Kasumi-1 (cell line): ENCODE measurements at regions not wholly inside any gene's neighbourhood (a gene's known extent, or its start where the extent isn't known, plus 50 kb on each side); places are given as distances from the start of the nearest gene placed in this dataset.

Experiments used
- DNase-seq, 2 experiments: peaks; one replicate each; lab custom pipeline; 2025; lab: John Stamatoyannopoulos, UW

- DNase-seq: no peak
These were observed 710.3 kb upstream of the MARCKS start for GRCh38 chr6:113146878-113147277.

GRCh38 chr6:113147544-113147943 is 709.6 kb upstream of the MARCKS start:
- DNase-seq: no peak

- DNase-seq: no peak
These were observed 708.6 kb upstream of the MARCKS start for GRCh38 chr6:113148566-113148965.

GRCh38 chr6:113149511-113149910 is 707.6 kb upstream of the MARCKS start:
- DNase-seq: no peak

GRCh38 chr6:113160306-113161017 is 696.7 kb upstream of the MARCKS start:
- no peak for DNase-seq

- DNase-seq: no peak
These were observed 696.2 kb upstream of the MARCKS start for GRCh38 chr6:113161018-113161315.

- DNase-seq: no peak
These were observed 694.4 kb upstream of the MARCKS start for GRCh38 chr6:113162739-113163138.

- no peak for DNase-seq
These were observed 689.1 kb upstream of the MARCKS start for GRCh38 chr6:113168057-113168456.

GRCh38 chr6:113169484-113169883 is 687.7 kb upstream of the MARCKS start:
- no peak for DNase-seq

- no peak for DNase-seq
These were observed 686.7 kb upstream of the MARCKS start for GRCh38 chr6:113170454-113170853.

- DNase-seq: no peak
These were observed 685.3 kb upstream of the MARCKS start for GRCh38 chr6:113171882-113172281.

- no peak for DNase-seq
These were observed 684.6 kb upstream of the MARCKS start for GRCh38 chr6:113172531-113172966.

- no peak for DNase-seq
These were observed 678.8 kb upstream of the MARCKS start for GRCh38 chr6:113178349-113178748.

GRCh38 chr6:113181164-113181563 is 676.0 kb upstream of the MARCKS start:
- no peak for DNase-seq

GRCh38 chr6:113182370-113183141 is 674.6 kb upstream of the MARCKS start:
- no peak for DNase-seq

GRCh38 chr6:113184291-113184690 is 672.9 kb upstream of the MARCKS start:
- DNase-seq: no peak

- no peak for DNase-seq
These were observed 672.4 kb upstream of the MARCKS start for GRCh38 chr6:113184736-113185135.

- DNase-seq: no peak
These were observed 671.8 kb upstream of the MARCKS start for GRCh38 chr6:113185299-113185698.

GRCh38 chr6:113187661-113188060 is 669.5 kb upstream of the MARCKS start:
- DNase-seq: no peak

- no peak for DNase-seq
These were observed 668.2 kb upstream of the MARCKS start for GRCh38 chr6:113188962-113189361.

- DNase-seq: no peak
These were observed 667.0 kb upstream of the MARCKS start for GRCh38 chr6:113190170-113190569.

- no peak for DNase-seq
These were observed 663.1 kb upstream of the MARCKS start for GRCh38 chr6:113194090-113194489.

- no peak for DNase-seq
These were observed 654.1 kb upstream of the MARCKS start for GRCh38 chr6:113202852-113203714.
